A673 (cell line): ENCODE measurements at regions not wholly inside any gene's neighbourhood (a gene's known extent, or its start where the extent isn't known, plus 50 kb on each side); places are given as distances from the start of the nearest gene placed in this dataset.

ENCODE experiments used
- CTCF ChIP-seq: fragments of 300-800, 200-600 bp; sonication (generic); conservative IDR thresholded peaks from 2 replicates; pipeline ENCODE4 v1.5.1; 2017; ENCODE audit warnings: low read depth, mild to moderate bottlenecking, antibody characterized with exemption, low read length, moderate library complexity, mixed read lengths
- EZH2 ChIP-seq: fragments of 200-600 bp; sonication (generic); IDR thresholded peaks from 2 replicates; pipeline ENCODE4 v1.6.1; 2017; ENCODE audit warnings: borderline replicate concordance, low read depth, mild to moderate bottlenecking, mixed read lengths, antibody characterized with exemption, low read length; ENCODE audit not compliant: poor library complexity, severe bottlenecking

- no peak for TF ChIP-seq EZH2
- TF ChIP-seq CTCF = no peak
Measured at GRCh38 chr14:97781961-97782360, 984.8 kb downstream of the VRK1 start.
